ENCODE measurements at regions not wholly inside any gene's neighbourhood (a gene's known extent, or its start where the extent isn't known, plus 50 kb on each side); places are given as distances from the start of the nearest gene placed in this dataset.

DNA sequence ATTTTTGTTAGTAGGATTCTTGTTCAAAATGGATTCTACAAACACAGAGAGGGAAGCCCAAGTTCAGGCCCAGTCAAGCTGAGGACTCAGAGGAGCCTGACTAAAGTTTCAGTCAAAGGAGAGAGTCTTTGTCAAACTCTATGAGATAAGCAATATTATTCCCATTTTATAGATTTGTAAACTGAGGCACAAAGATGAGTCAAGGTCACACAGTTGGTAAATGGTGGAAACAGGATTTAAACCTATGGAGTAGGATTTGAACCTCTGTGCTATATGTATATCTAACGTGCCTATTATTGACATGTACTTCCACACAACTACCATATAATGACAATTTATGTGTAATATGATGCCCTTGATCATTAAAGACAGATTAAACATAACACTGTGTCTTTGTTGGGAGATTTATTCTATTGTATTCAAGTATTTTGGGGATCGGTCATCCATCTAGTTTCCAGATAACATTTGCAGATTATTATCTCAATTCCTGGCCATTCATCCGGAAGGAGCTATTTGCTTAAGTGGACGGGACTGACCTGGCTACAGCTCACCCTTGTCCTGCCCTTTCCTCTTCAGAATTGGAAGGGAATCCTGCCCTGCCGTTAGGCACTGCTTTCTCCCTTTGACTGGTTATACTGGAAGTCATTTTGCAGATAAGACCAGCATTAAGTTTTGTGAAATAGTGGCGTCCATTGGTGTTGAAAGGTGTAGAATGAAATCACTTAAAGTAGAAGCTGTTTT lies 86.1 kb upstream of the LMO4 start:
- Histone ChIP-seq H3K27me3 (ENCODE audit: control insufficient read depth in 1 of 2, insufficient read depth in 2 of 2, low read length in 1 of 2) (peaks cover 0 to 2% of the 10 kb centered on the region in 2 donors), H3K4me1 (ENCODE audit: control insufficient read depth in 1 of 2, insufficient read depth in 2 of 2, low read length in 2 of 2) (no peaks in the 10 kb centered on the region), H3K36me3 (ENCODE audit: control insufficient read depth in 1 of 2, insufficient read depth in 2 of 2, low read length in 1 of 2) (peaks cover 0 to 3% of the 10 kb centered on the region in 2 donors), H3K9me3 (ENCODE audit: control insufficient read depth, low read length) (peaks cover 4% of the 10 kb centered on the region), H3K4me3 (ENCODE audit: low read length in 2 of 2) (no peak overlapping the region), H3K27ac (ENCODE audit: low read depth in 1 of 2, low read length in 2 of 2) (no peak overlapping the region)
- DNase-seq, result no peak
- no peak for ATAC-seq (ENCODE audit: low FRiP score)
- WGBS, 2 donors, result 62 to 66% methylated on average over 6 of the region's 6 CpGs
- intact Hi-C loops (cut with DNase I), result no loop called here

- Histone ChIP-seq H3K4me1 (ENCODE audit: control insufficient read depth in 1 of 2, insufficient read depth in 2 of 2, low read length in 2 of 2) (no peaks in the 10 kb centered on the region), H3K4me3 (ENCODE audit: low read length in 2 of 2) (no peak overlapping the region), H3K27me3 (ENCODE audit: control insufficient read depth in 1 of 2, insufficient read depth in 2 of 2, low read length in 1 of 2) (no peaks in the 10 kb centered on the region), H3K9me3 (ENCODE audit: control insufficient read depth, low read length) (peaks cover 1% of the 10 kb centered on the region), H3K36me3 (ENCODE audit: control insufficient read depth in 1 of 2, insufficient read depth in 2 of 2, low read length in 1 of 2) (no peaks in the 10 kb centered on the region), H3K27ac (ENCODE audit: low read depth in 1 of 2, low read length in 2 of 2) (no peak overlapping the region)
- ATAC-seq (ENCODE audit: low FRiP score), result no peak
- intact Hi-C loops (cut with DNase I), result no loop called here
- 9 to 13% methylated on average over 1 of the region's 1 CpG for WGBS, 2 donors
- DNase-seq, result no peak
Measured at GRCh38 chr1:87243573-87243972, 85.1 kb upstream of the LMO4 start.

GRCh38 chr1:87246436-87246835 lies 82.2 kb upstream of the LMO4 start:
- intact Hi-C loops (cut with DNase I), result no loop called here
- H3K27me3 ChIP-seq (ENCODE audit: control insufficient read depth in 1 of 2, insufficient read depth in 2 of 2, low read length in 1 of 2), result no peaks in the 10 kb centered on the region
- no peaks in the 10 kb centered on the region for H3K36me3 ChIP-seq (ENCODE audit: control insufficient read depth in 1 of 2, insufficient read depth in 2 of 2, low read length in 1 of 2)
- H3K4me1 ChIP-seq (ENCODE audit: control insufficient read depth in 1 of 2, insufficient read depth in 2 of 2, low read length in 2 of 2), result no peaks in the 10 kb centered on the region
- DNase-seq (no peak), ATAC-seq (ENCODE audit: low FRiP score) (no peak)
- WGBS, 2 donors, result 79 to 81% methylated on average over 5 of the region's 5 CpGs
- no peak overlapping the region for H3K27ac ChIP-seq (ENCODE audit: low read depth in 1 of 2, low read length in 2 of 2)
- H3K4me3 ChIP-seq (ENCODE audit: low read length in 2 of 2), result no peak overlapping the region
- H3K9me3 ChIP-seq (ENCODE audit: control insufficient read depth, low read length), result peaks cover 2% of the 10 kb centered on the region

- H3K36me3 ChIP-seq (ENCODE audit: control insufficient read depth in 1 of 2, insufficient read depth in 2 of 2, low read length in 1 of 2), result no peaks in the 10 kb centered on the region
- H3K4me3 ChIP-seq (ENCODE audit: low read length in 2 of 2), result no peak overlapping the region
- ATAC-seq (ENCODE audit: low FRiP score) (no peak), DNase-seq (no peak)
- intact Hi-C loops (cut with DNase I), result no loop called here
- no peaks in the 10 kb centered on the region for H3K27me3 ChIP-seq (ENCODE audit: control insufficient read depth in 1 of 2, insufficient read depth in 2 of 2, low read length in 1 of 2)
- H3K27ac ChIP-seq (ENCODE audit: low read depth in 1 of 2, low read length in 2 of 2), result no peak overlapping the region
- WGBS, 2 donors, result 88 to 93% methylated on average over 2 of the region's 2 CpGs
- H3K4me1 ChIP-seq (ENCODE audit: control insufficient read depth in 1 of 2, insufficient read depth in 2 of 2, low read length in 2 of 2), result no peaks in the 10 kb centered on the region
- H3K9me3 ChIP-seq (ENCODE audit: control insufficient read depth, low read length), result peaks cover 2% of the 10 kb centered on the region
Measured at GRCh38 chr1:87249803-87250202, 78.9 kb upstream of the LMO4 start.

- intact Hi-C loops (cut with DNase I), result no loop called here
- ATAC-seq (ENCODE audit: low FRiP score), result no peak
- no peak for DNase-seq
- Histone ChIP-seq H3K27ac (ENCODE audit: low read depth in 1 of 2, low read length in 2 of 2) (no peak overlapping the region), H3K9me3 (ENCODE audit: control insufficient read depth, low read length) (peaks cover 2% of the 10 kb centered on the region), H3K36me3 (ENCODE audit: control insufficient read depth in 1 of 2, insufficient read depth in 2 of 2, low read length in 1 of 2) (no peaks in the 10 kb centered on the region), H3K27me3 (ENCODE audit: control insufficient read depth in 1 of 2, insufficient read depth in 2 of 2, low read length in 1 of 2) (no peaks in the 10 kb centered on the region), H3K4me1 (ENCODE audit: control insufficient read depth in 1 of 2, insufficient read depth in 2 of 2, low read length in 2 of 2) (no peaks in the 10 kb centered on the region), H3K4me3 (ENCODE audit: low read length in 2 of 2) (no peak overlapping the region)
- 85 to 86% methylated on average over 5 of the region's 5 CpGs for WGBS, 2 donors
Measured at GRCh38 chr1:87250336-87250735, 78.3 kb upstream of the LMO4 start.

DNA sequence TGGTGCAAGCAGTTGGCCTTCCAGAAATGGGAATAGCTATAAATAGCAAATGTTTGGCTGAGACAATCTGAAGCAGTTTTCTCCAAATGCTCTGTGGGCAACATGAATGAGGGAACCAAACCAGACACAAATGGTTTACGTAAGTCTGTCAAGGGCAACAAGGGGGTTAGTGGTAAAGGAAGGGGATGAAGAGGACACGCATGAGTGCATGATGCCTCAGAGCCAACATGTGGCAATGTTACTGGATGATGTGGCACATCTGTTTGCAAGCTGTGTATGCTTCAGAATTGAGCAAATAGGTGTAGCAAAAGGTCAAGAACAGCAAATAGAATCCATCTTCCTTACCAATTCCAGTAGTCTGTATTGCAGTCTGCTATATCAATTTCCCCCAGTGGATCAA lies 76.3 kb upstream of the LMO4 start:
- Histone ChIP-seq H3K27me3 (ENCODE audit: control insufficient read depth in 1 of 2, insufficient read depth in 2 of 2, low read length in 1 of 2) (no peaks in the 10 kb centered on the region), H3K4me1 (ENCODE audit: control insufficient read depth in 1 of 2, insufficient read depth in 2 of 2, low read length in 2 of 2) (no peaks in the 10 kb centered on the region), H3K27ac (ENCODE audit: low read depth in 1 of 2, low read length in 2 of 2) (no peak overlapping the region), H3K36me3 (ENCODE audit: control insufficient read depth in 1 of 2, insufficient read depth in 2 of 2, low read length in 1 of 2) (no peaks in the 10 kb centered on the region), H3K9me3 (ENCODE audit: control insufficient read depth, low read length) (peaks cover 1% of the 10 kb centered on the region), H3K4me3 (ENCODE audit: low read length in 2 of 2) (no peak overlapping the region)
- DNase-seq (no peak), ATAC-seq (ENCODE audit: low FRiP score) (no peak)
- WGBS, 2 donors, result 36 to 44% methylated on average over 2 of the region's 2 CpGs
- intact Hi-C loops (cut with DNase I), result no loop called here

DNA sequence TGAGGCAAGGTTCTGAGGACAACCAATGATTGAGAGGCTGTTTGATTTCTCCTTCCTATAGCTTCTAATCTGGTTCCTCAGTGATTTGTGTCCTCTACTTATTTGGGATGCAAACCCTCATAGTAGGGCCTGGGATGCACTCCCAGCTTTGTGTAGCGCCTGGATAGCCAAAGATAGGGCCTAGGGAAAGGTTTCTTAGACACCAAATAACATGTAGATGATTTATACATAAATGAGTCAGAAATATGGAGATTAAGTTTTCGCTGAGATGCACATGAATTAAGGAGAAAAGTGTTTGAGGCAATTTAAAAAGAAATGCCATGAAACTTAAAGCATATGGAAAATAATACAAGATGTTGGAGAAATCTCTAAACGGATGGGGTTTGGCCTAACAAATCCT lies 66.0 kb upstream of the LMO4 start:
- no peak overlapping the region for H3K4me3 ChIP-seq (ENCODE audit: low read length in 2 of 2)
- H3K27me3 ChIP-seq (ENCODE audit: control insufficient read depth in 1 of 2, insufficient read depth in 2 of 2, low read length in 1 of 2), result no peaks in the 10 kb centered on the region
- H3K27ac ChIP-seq (ENCODE audit: low read depth in 1 of 2, low read length in 2 of 2), result no peak overlapping the region
- intact Hi-C loops (cut with DNase I), result no loop called here
- H3K4me1 ChIP-seq (ENCODE audit: control insufficient read depth in 1 of 2, insufficient read depth in 2 of 2, low read length in 2 of 2), result no peaks in the 10 kb centered on the region
- H3K9me3 ChIP-seq (ENCODE audit: control insufficient read depth, low read length), result peaks cover 1% of the 10 kb centered on the region
- no peak for ATAC-seq (ENCODE audit: low FRiP score)
- H3K36me3 ChIP-seq (ENCODE audit: control insufficient read depth in 1 of 2, insufficient read depth in 2 of 2, low read length in 1 of 2), result no peaks in the 10 kb centered on the region
- 79 to 83% methylated on average over 3 of the region's 3 CpGs for WGBS, 2 donors
- DNase-seq, result no peak

- no peak overlapping the region for H3K27ac ChIP-seq (ENCODE audit: low read depth in 1 of 2, low read length in 2 of 2)
Measured at GRCh38 chr1:87263281-87263680, 65.4 kb upstream of the LMO4 start.

GRCh38 chr1:87263785-87264184 lies 64.9 kb upstream of the LMO4 start:
- Histone ChIP-seq H3K36me3 (ENCODE audit: control insufficient read depth in 1 of 2, insufficient read depth in 2 of 2, low read length in 1 of 2) (no peaks in the 10 kb centered on the region), H3K4me1 (ENCODE audit: control insufficient read depth in 1 of 2, insufficient read depth in 2 of 2, low read length in 2 of 2) (no peaks in the 10 kb centered on the region), H3K27ac (ENCODE audit: low read depth in 1 of 2, low read length in 2 of 2) (no peak overlapping the region), H3K4me3 (ENCODE audit: low read length in 2 of 2) (no peak overlapping the region), H3K27me3 (ENCODE audit: control insufficient read depth in 1 of 2, insufficient read depth in 2 of 2, low read length in 1 of 2) (no peaks in the 10 kb centered on the region), H3K9me3 (ENCODE audit: control insufficient read depth, low read length) (no peaks in the 10 kb centered on the region)
- ATAC-seq (ENCODE audit: low FRiP score), result no peak
- DNase-seq, result no peak
- intact Hi-C loops (cut with DNase I), result no loop called here

More at GRCh38 chr1:87263281-87263680, 65.4 kb upstream of the LMO4 start:
- H3K4me1 ChIP-seq (ENCODE audit: control insufficient read depth in 1 of 2, insufficient read depth in 2 of 2, low read length in 2 of 2), result no peaks in the 10 kb centered on the region
- DNase-seq (no peak), ATAC-seq (ENCODE audit: low FRiP score) (no peak)
- 75 to 84% methylated on average over 2 of the region's 2 CpGs for WGBS, 2 donors
- H3K36me3 ChIP-seq (ENCODE audit: control insufficient read depth in 1 of 2, insufficient read depth in 2 of 2, low read length in 1 of 2), result no peaks in the 10 kb centered on the region
- no peaks in the 10 kb centered on the region for H3K27me3 ChIP-seq (ENCODE audit: control insufficient read depth in 1 of 2, insufficient read depth in 2 of 2, low read length in 1 of 2)
- peaks cover 1% of the 10 kb centered on the region for H3K9me3 ChIP-seq (ENCODE audit: control insufficient read depth, low read length)
- no peak overlapping the region for H3K4me3 ChIP-seq (ENCODE audit: low read length in 2 of 2)
- intact Hi-C loops (cut with DNase I), result no loop called here

Measured in aorta (tissue), 5 donors.